Breast epithelium (tissue), 4 donors: ENCODE measurements at regions not wholly inside any gene's neighbourhood (a gene's known extent, or its start where the extent isn't known, plus 50 kb on each side); places are given as distances from the start of the nearest gene placed in this dataset.

Experiments used
- DNase-seq, 2 donors: peaks; one replicate each; pipeline ENCODE4 v3.0.0-alpha.2; 2019; ENCODE audit warnings: low spot score in 2 of 2
- H3K27ac ChIP-seq, 2 donors: fragments of 200-600 bp; sonication (generic) in 1 of 2; one replicate each; pipeline ENCODE4 v1.5.1; 2016 to 2019; ENCODE audit warnings: mild to moderate bottlenecking in 1 of 2
- H3K27me3 ChIP-seq, 2 donors: fragments of 200-600 bp; sonication (generic) in 1 of 2; one replicate each; pipeline versions ENCODE4 v1.5.1 to v1.6.0; 2017 to 2019; ENCODE audit warnings: control low read depth in 1 of 2, mild to moderate bottlenecking in 1 of 2
- H3K36me3 ChIP-seq: fragments of 200-600 bp; one replicate; pipeline ENCODE4 v1.5.1; 2019
- H3K4me1 ChIP-seq, 2 donors: fragments of 200-600 bp; sonication (generic); one replicate each; pipeline ENCODE4 v1.5.1; 2016 to 2019; ENCODE audit warnings: control low read depth in 1 of 2
- H3K4me3 ChIP-seq, 3 donors: fragments of 200-600 bp; sonication (generic); 1 replicate in 2 of 3; 2 replicates in 1 of 3; pipeline ENCODE4 v1.5.1; 2016 to 2019; ENCODE audit warnings: mild to moderate bottlenecking in 3 of 3, moderate library complexity in 2 of 3
- H3K9me3 ChIP-seq, 2 donors: fragments of 200-600 bp; sonication (generic) in 1 of 2; one replicate each; pipeline ENCODE4 v1.5.1; 2016 to 2019; ENCODE audit warnings: control low read depth in 1 of 2
- POLR2A ChIP-seq: fragments of 450-650 bp; IDR thresholded peaks from one replicate; pipeline ENCODE4 v1.6.1; 2016; ENCODE audit warnings: antibody characterized with exemption, mild to moderate bottlenecking, moderate library complexity
- POLR2AphosphoS5 ChIP-seq, 3 donors: sonication (generic); formaldehyde crosslinking; IDR thresholded peaks; one replicate each; pipeline ENCODE4 v1.6.1; 2017; ENCODE audit warnings: antibody characterized with exemption in 3 of 3
- intact Hi-C: fragments of 100-400 bp; cut with DNase I; formaldehyde crosslinking; loops from one replicate; pipeline ENCODE4 v1.15.1; 2023; ENCODE audit warnings: low total_unique reads
- TF ChIP-seq, protein P1 (sequence below), 3 donors: fragments of 450-650 bp; IDR thresholded peaks; one replicate each; pipeline ENCODE4 v1.5.1; 2016 to 2017; ENCODE audit warnings: antibody characterized with exemption in 3 of 3, mild to moderate bottlenecking in 3 of 3, moderate library complexity in 3 of 3

DNA sequence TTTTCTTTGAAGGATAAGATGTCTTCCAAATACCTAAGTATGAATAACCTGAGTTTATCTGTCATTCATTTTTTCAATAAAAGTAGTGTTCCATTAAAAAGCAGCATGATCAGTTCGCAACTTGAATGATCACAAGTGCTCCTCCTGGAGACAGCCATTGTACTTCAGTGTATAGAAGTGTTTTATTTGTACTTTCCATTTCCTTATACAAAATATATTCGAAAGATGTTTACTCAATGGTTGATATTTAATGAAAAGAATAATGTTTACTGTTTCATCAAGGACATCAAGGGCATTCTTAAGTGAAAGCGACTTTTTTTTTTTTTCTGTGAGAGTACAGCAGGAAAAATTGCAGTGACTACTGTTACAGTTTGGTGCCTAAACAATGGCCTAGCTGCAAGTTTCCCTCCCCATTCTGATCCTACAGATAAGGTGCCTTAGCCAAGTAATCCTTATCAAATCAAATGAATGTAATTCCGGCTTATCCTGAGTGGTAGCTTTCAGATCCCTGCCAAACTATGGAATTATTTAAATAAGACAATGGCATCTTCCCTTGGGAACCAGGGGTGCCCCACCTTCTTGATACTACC is 69.0 kb upstream of the IL15 start:
- TF ChIP-seq POLR2AphosphoS5 (IDR thresholded peaks at IDR 0.05) = no peak
- TF ChIP-seq, protein P1, sequence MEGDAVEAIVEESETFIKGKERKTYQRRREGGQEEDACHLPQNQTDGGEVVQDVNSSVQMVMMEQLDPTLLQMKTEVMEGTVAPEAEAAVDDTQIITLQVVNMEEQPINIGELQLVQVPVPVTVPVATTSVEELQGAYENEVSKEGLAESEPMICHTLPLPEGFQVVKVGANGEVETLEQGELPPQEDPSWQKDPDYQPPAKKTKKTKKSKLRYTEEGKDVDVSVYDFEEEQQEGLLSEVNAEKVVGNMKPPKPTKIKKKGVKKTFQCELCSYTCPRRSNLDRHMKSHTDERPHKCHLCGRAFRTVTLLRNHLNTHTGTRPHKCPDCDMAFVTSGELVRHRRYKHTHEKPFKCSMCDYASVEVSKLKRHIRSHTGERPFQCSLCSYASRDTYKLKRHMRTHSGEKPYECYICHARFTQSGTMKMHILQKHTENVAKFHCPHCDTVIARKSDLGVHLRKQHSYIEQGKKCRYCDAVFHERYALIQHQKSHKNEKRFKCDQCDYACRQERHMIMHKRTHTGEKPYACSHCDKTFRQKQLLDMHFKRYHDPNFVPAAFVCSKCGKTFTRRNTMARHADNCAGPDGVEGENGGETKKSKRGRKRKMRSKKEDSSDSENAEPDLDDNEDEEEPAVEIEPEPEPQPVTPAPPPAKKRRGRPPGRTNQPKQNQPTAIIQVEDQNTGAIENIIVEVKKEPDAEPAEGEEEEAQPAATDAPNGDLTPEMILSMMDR (IDR thresholded peaks at IDR 0.05) = no peak
- no peak for TF ChIP-seq POLR2A
- intact Hi-C loops = no loop called here
- no peak overlapping the region for H3K4me3 ChIP-seq
- DNase-seq = no peak
- H3K27me3 ChIP-seq = no peaks in the 10 kb centered on the region
- no peaks in the 10 kb centered on the region for H3K4me1 ChIP-seq
- no peak overlapping the region for H3K27ac ChIP-seq
- no peaks in the 10 kb centered on the region for H3K36me3 ChIP-seq
- H3K9me3 ChIP-seq = no peaks in the 10 kb centered on the region

DNA sequence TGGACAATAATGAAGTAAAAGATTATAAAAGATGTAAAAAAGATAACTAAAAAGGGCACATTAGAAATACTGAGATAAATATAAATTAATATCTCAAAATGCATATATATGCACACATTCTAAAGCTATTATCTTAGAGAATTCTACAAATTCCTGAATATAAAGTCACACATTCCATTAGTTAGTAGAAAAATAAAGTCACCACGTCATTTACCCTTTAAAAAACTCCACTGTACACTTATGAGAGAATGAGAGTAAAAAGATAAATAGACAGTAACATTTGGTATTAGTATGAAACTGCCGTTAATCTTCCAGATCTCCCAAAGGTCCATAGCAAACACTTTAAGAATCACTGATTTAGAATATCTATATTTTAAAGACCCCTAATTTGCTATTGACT is 67.2 kb upstream of the IL15 start:
- Histone ChIP-seq H3K27ac (no peak overlapping the region), H3K4me3 (no peak overlapping the region), H3K4me1 (no peaks in the 10 kb centered on the region), H3K9me3 (no peaks in the 10 kb centered on the region), H3K36me3 (no peaks in the 10 kb centered on the region), H3K27me3 (no peaks in the 10 kb centered on the region)
- TF ChIP-seq POLR2AphosphoS5 (IDR thresholded peaks at IDR 0.05) (no peak), POLR2A (no peak)
- TF ChIP-seq, protein P1 (IDR thresholded peaks at IDR 0.05) = no peak
- no peak for DNase-seq
- intact Hi-C loops = no loop called here

DNA sequence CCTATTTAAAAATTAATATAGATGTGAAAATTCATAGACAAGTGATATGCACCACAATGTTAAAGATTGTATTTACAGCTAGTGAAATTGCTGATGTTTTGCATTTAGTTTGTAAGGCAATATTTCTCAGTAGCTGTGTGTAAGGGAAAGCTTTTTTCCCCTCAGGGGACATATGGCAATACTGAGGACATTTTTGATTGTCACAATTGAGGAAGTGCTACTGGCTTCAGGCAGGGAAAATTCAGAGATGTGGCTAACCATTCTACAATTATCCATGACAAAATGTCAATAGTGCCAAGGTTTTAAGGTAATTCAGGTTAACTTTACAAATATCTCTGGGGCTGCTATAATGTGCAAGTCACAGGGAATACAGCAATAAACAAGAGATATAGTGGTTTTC is 66.1 kb upstream of the IL15 start:
- Histone ChIP-seq H3K27me3 (no peaks in the 10 kb centered on the region), H3K9me3 (no peaks in the 10 kb centered on the region), H3K4me1 (no peaks in the 10 kb centered on the region), H3K27ac (no peak overlapping the region), H3K36me3 (no peaks in the 10 kb centered on the region), H3K4me3 (no peak overlapping the region)
- no peak for DNase-seq
- TF ChIP-seq POLR2AphosphoS5 (IDR thresholded peaks at IDR 0.05) (no peak), POLR2A (no peak)
- TF ChIP-seq, protein P1 (IDR thresholded peaks at IDR 0.05) = no peak
- intact Hi-C loops = no loop called here

DNA sequence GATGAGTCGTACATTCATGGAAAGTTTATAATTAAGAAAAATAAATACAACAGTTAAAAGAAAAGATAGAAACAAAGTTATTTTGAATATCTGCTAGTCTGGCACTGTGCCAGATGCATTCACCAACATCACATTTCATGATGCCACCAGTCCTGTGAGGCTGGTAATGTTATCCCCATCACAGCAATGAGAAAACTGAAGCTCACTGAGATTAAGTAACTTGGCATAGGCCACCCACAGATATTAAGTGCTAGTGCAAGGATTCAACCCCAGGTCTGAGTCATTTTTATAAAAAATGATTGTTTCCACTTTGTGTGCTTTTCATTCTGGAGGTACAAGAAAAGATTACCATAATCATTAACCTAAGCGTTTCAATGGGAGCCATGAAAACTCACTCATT is 65.0 kb upstream of the IL15 start:
- intact Hi-C loops = no loop called here
- H3K9me3 ChIP-seq = no peaks in the 10 kb centered on the region
- H3K36me3 ChIP-seq = no peaks in the 10 kb centered on the region
- no peak for DNase-seq
- no peak overlapping the region for H3K4me3 ChIP-seq
- no peaks in the 10 kb centered on the region for H3K27me3 ChIP-seq
- no peak overlapping the region for H3K27ac ChIP-seq
- TF ChIP-seq, protein P1 (IDR thresholded peaks at IDR 0.05) = no peak
- no peak for TF ChIP-seq POLR2A
- TF ChIP-seq POLR2AphosphoS5 (IDR thresholded peaks at IDR 0.05) = no peak
- no peaks in the 10 kb centered on the region for H3K4me1 ChIP-seq

DNA sequence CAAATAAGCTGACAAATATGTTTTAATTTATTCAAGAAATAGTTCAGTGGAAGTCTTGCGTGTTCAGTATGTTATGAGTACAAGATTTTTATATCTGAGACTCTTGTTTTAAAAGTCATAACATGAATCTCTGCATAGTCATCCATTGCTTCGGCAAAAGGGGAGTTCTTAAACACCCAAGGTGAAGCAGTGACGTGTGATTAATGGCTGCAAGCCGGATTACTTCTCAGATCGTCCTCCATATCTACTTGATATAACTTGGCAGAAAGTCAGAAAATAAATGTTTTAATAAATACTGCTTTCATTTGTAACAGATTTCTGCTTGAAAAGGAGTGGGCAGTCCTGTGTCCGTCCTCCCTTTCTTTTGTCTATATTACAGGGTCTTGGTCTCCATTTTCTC is 64.6 kb upstream of the IL15 start:
- H3K4me3 ChIP-seq = no peak overlapping the region
- no peaks in the 10 kb centered on the region for H3K27me3 ChIP-seq
- DNase-seq = no peak
- no peaks in the 10 kb centered on the region for H3K9me3 ChIP-seq
- intact Hi-C loops = no loop called here
- no peaks in the 10 kb centered on the region for H3K4me1 ChIP-seq
- no peak overlapping the region for H3K27ac ChIP-seq
- H3K36me3 ChIP-seq = no peaks in the 10 kb centered on the region
- TF ChIP-seq, protein P1 (IDR thresholded peaks at IDR 0.05) = no peak
- TF ChIP-seq POLR2AphosphoS5 (IDR thresholded peaks at IDR 0.05) (no peak), POLR2A (no peak)
